SK-N-SH (cell line): ENCODE measurements at regions not wholly inside any gene's neighbourhood (a gene's known extent, or its start where the extent isn't known, plus 50 kb on each side); places are given as distances from the start of the nearest gene placed in this dataset.

Experiments used
- CTCF ChIA-PET: fragments of 300-600, 350-600 bp; formaldehyde crosslinking; extraction: SDS; loops from one replicate; lab custom pipeline; 2021; lab: Yijun Ruan, JAX
- POLR2A ChIA-PET: fragments of 350-600 bp; sonication (Branson Sonifier 250); formaldehyde crosslinking; extraction: SDS; loops from one replicate; lab custom pipeline; 2020; ENCODE audit warnings: antibody characterized with exemption, inconsistent platforms; lab: Yijun Ruan, JAX
- DNase-seq: peaks from one replicate; pipeline ENCODE4 v3.0.0; 2012
- H2AFZ ChIP-seq: fragments of 200-600 bp; sonication (generic); 2 replicates; pipeline ENCODE4 v1.8.1; 2016; ENCODE audit warnings: antibody characterized with exemption, mild to moderate bottlenecking, low read depth
- H3F3A ChIP-seq: fragments of 200-600 bp; sonication (generic); replicated peaks from 2 replicates; pipeline ENCODE3; 2016; ENCODE audit warnings: antibody characterized with exemption, mild to moderate bottlenecking; ENCODE audit not compliant: insufficient read depth
- H3K27ac ChIP-seq, 2 experiments: fragments of 200-500 bp in 1 of 2; fragments of 200-600 bp in 1 of 2; sonication (Bioruptor generic) in 1 of 2; sonication (generic), shearing (Covaris generic) in 1 of 2; 2 replicates each; pipeline versions ENCODE4 v1.5.1 to v1.6.1; 2014 to 2016; ENCODE audit warnings: low read depth in 2 of 2, inconsistent platforms in 1 of 2, low read length in 1 of 2, mild to moderate bottlenecking in 1 of 2, mixed read lengths in 1 of 2
- H3K27me3 ChIP-seq: fragments of 200-600 bp; sonication (generic), shearing (Covaris generic); 2 replicates; pipeline ENCODE4 v1.6.1; 2016; ENCODE audit warnings: mixed run types; ENCODE audit not compliant: insufficient read depth
- H3K36me3 ChIP-seq, 2 experiments: fragments of 200-500 bp in 1 of 2; fragments of 200-600 bp in 1 of 2; sonication (Bioruptor generic) in 1 of 2; sonication (generic) in 1 of 2; replicated peaks in 1 of 2; 2 replicates each; pipeline versions ENCODE3 to v1.5.1; 2014 to 2016; ENCODE audit warnings: low read length in 1 of 2, mild to moderate bottlenecking in 1 of 2; ENCODE audit not compliant: insufficient read depth in 2 of 2, control insufficient read depth in 1 of 2
- H3K4me1 ChIP-seq, 2 experiments: fragments of 200-500 bp in 1 of 2; fragments of 200-600 bp in 1 of 2; sonication (Bioruptor generic) in 1 of 2; sonication (generic), shearing (Covaris generic) in 1 of 2; 2 replicates each; pipeline versions ENCODE4 v1.5.1 to v1.6.1; 2014 to 2016; ENCODE audit warnings: low read depth in 1 of 2, low read length in 1 of 2, mixed run types in 1 of 2; ENCODE audit not compliant: insufficient read depth in 2 of 2, control insufficient read depth in 1 of 2
- H3K4me2 ChIP-seq: fragments of 200-600 bp; sonication (generic), shearing (Covaris generic); 2 replicates; pipeline ENCODE4 v1.6.1; 2017; ENCODE audit warnings: mixed run types
- H3K4me3 ChIP-seq, 2 experiments: fragments of 200-500 bp in 1 of 2; fragments of 200-600 bp in 1 of 2; sonication (Bioruptor generic) in 1 of 2; sonication (generic), shearing (Covaris generic) in 1 of 2; 2 replicates each; pipeline versions ENCODE4 v1.5.1 to v1.8.1; 2014 to 2016; ENCODE audit warnings: low read depth in 2 of 2, inconsistent platforms in 1 of 2, low read length in 1 of 2, mild to moderate bottlenecking in 1 of 2, mixed read lengths in 1 of 2, moderate library complexity in 1 of 2
- H3K79me2 ChIP-seq: fragments of 200-600 bp; sonication (generic); 2 replicates; pipeline ENCODE4 v1.8.1; 2017; ENCODE audit warnings: mild to moderate bottlenecking; ENCODE audit not compliant: insufficient read depth
- H3K9ac ChIP-seq: fragments of 200-600 bp; sonication (generic); 2 replicates; pipeline ENCODE4 v1.6.1; 2017; ENCODE audit warnings: mixed run types
- H3K9me2 ChIP-seq: fragments of 200-600 bp; sonication (generic); 2 replicates; pipeline ENCODE4 v1.6.1; 2017; ENCODE audit warnings: mixed run types
- H3K9me3 ChIP-seq: fragments of 200-600 bp; sonication (generic); 2 replicates; pipeline ENCODE4 v1.6.1; 2017; ENCODE audit warnings: mixed run types, mild to moderate bottlenecking, moderate library complexity
- H4K20me1 ChIP-seq: fragments of 200-600 bp; sonication (generic); 2 replicates; pipeline ENCODE4 v1.6.1; 2017; ENCODE audit warnings: mild to moderate bottlenecking, mixed run types; ENCODE audit not compliant: insufficient read depth
- CHD2 ChIP-seq: fragments of 150-350 bp; IDR thresholded peaks from 2 replicates; pipeline ENCODE4 v1.6.1; 2018; ENCODE audit warnings: low read length; ENCODE audit not compliant: partially characterized antibody
- ELF1 ChIP-seq: IDR thresholded peaks from 2 replicates; pipeline ENCODE4 v1.4.0; 2012
- FOSL2 ChIP-seq: IDR thresholded peaks from 2 replicates; pipeline ENCODE4 v1.4.0; 2012; ENCODE audit warnings: low read depth, mild to moderate bottlenecking, moderate library complexity, borderline replicate concordance
- FOXM1 ChIP-seq: IDR thresholded peaks from 2 replicates; pipeline ENCODE4 v1.4.0; 2012; ENCODE audit warnings: low read depth, mild to moderate bottlenecking
- GABPA ChIP-seq: IDR thresholded peaks from 2 replicates; pipeline ENCODE4 v1.4.0; 2012; ENCODE audit warnings: low read depth, mild to moderate bottlenecking
- GATA2 ChIP-seq: sonication (generic); formaldehyde crosslinking; IDR thresholded peaks from 2 replicates; pipeline ENCODE4 v1.5.0; 2020; ENCODE audit warnings: mild to moderate bottlenecking, missing genetic modification reagents
- JUND ChIP-seq: IDR thresholded peaks from 2 replicates; pipeline ENCODE4 v1.4.0; 2012
- NRF1 ChIP-seq: IDR thresholded peaks from 2 replicates; pipeline ENCODE4 v1.6.1; 2012; ENCODE audit warnings: low read depth, mild to moderate bottlenecking, low read length
- RAD21 ChIP-seq: IDR thresholded peaks from 2 replicates; pipeline ENCODE4 v1.6.1; 2012; ENCODE audit warnings: mild to moderate bottlenecking, low read length
- RCOR1 ChIP-seq: fragments of 150-350 bp; IDR thresholded peaks from 2 replicates; pipeline ENCODE4 v1.6.1; 2017; ENCODE audit warnings: antibody characterized with exemption, low read length
- RFX5 ChIP-seq: IDR thresholded peaks from 2 replicates; pipeline ENCODE4 v1.6.1; 2012; ENCODE audit warnings: mild to moderate bottlenecking, improper control_type of control experiment, low read length
- RXRA ChIP-seq: IDR thresholded peaks from 2 replicates; pipeline ENCODE4 v1.4.0; 2012; ENCODE audit warnings: low read depth, mild to moderate bottlenecking, borderline replicate concordance
- SIN3A ChIP-seq: IDR thresholded peaks from 2 replicates; pipeline ENCODE4 v1.6.1; 2012; ENCODE audit warnings: low read depth, mild to moderate bottlenecking, low read length, moderate library complexity, borderline replicate concordance
- SMC3 ChIP-seq: IDR thresholded peaks from 2 replicates; pipeline ENCODE4 v1.6.1; 2012; ENCODE audit warnings: low read depth, low read length, improper control_type of control experiment
- TAF1 ChIP-seq: IDR thresholded peaks from 2 replicates; pipeline ENCODE4 v1.6.1; 2012; ENCODE audit warnings: low read depth, mild to moderate bottlenecking, low read length, moderate library complexity, borderline replicate concordance
- TCF12 ChIP-seq: IDR thresholded peaks from 2 replicates; pipeline ENCODE4 v1.4.0; 2012
- YY1 ChIP-seq: IDR thresholded peaks from 2 replicates; pipeline ENCODE4 v1.4.0; 2012; ENCODE audit warnings: low read depth, mild to moderate bottlenecking
- WGBS: methylation state at CpG from one replicate; pipeline ENCODE4 v1.1.6; 2017; ENCODE audit warnings: low lambda C conversion rate; 5-methylcytosine and 5-hydroxymethylcytosine counted together
- TF ChIP-seq, protein P1 (sequence below): fragments of 150-350 bp; IDR thresholded peaks from 2 replicates; pipeline ENCODE4 v1.6.1; 2016; ENCODE audit warnings: mild to moderate bottlenecking, low read depth, low read length
- TF ChIP-seq, protein P2 (sequence below): fragments of 150-350 bp; IDR thresholded peaks from 2 replicates; pipeline ENCODE4 v1.6.1; 2017; ENCODE audit warnings: antibody characterized with exemption, low read length, low read depth, borderline replicate concordance
- TF ChIP-seq, protein P3 (sequence below): IDR thresholded peaks from 2 replicates; pipeline ENCODE4 v1.4.0; 2012; ENCODE audit warnings: low read depth, borderline replicate concordance
- TF ChIP-seq, protein P4 (sequence below): IDR thresholded peaks from 2 replicates; pipeline ENCODE4 v1.4.0; 2012; ENCODE audit warnings: low read depth, borderline replicate concordance

DNA sequence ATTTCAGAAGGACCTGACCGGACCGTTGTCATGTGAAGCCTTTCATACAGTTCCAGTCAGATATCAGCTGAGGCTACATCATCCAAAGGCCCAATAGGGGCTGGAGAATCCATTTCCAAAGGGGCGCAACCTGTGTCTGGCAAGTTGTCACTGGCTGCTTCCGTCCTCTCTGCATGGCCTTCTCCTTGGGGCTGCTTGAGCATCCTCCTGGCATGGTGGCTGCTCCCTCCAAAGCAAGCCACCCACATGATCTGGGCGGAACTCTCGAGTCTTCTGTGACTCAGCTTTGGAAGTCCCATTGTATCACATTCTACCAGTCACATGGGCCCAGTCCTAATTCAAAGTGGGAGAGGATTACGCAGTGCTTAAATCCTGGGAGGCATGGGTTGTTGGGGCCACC lies 207.0 kb upstream of the SHH start (continued):
- no peak for TF ChIP-seq RFX5
- TF ChIP-seq CHD2, result no peak
- TF ChIP-seq FOXM1, result no peak
- no peak for TF ChIP-seq RCOR1

DNA sequence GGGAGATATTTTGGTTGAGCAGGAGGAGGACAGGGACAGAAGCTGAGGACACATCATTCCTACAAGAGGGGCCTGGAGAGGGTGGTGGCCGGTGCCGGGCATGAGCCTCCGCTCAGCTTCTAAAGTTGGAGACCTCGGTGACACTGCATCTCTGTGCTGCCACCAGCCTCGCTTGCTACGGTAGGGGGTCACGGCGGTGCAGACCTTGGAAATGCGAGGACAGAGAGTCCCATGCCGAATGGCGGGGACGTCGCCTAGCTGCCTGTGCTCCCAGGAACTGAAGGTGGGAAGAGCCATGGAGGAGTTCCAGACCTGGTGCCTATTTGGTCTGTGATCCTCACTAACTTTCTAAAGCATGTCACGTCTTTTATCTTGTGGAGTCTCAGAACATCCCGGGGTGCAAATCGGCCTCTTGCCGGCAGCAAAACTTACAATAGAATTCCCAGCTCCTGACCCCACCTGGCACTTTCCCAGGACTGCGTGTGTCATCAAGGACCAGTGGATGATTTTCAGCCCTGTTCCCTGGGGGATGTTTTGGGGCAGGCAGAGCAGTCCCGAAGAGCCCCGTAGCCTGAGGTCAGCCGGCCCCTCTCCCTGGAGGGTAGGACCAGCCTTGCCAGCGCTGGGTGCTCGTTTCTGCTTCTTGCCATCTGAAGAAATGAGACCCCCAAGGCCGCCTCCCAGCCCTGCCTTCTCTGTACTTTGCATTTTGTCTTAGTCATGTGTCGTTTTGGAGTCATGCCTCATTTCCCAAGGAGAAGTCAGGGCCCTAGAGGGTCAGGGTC lies 205.8 kb upstream of the SHH start:
- Histone ChIP-seq H3F3A (no peaks in the 10 kb centered on the region), H3K4me1 (no peaks in the 10 kb centered on the region), H3K79me2 (no peaks in the 10 kb centered on the region), H3K36me3 (no peaks in the 10 kb centered on the region), H3K9me3 (no peaks in the 10 kb centered on the region), H3K9ac (no peak overlapping the region), H3K4me2 (no peak overlapping the region), H3K9me2 (no peaks in the 10 kb centered on the region), H4K20me1 (no peaks in the 10 kb centered on the region), H3K27me3 (peaks cover 68% of the 10 kb centered on the region), H2AFZ (no peak overlapping the region), H3K4me3 (no peak overlapping the region), H3K27ac (no peak overlapping the region)
- WGBS, result 4% methylated on average over 25 of the region's 25 CpGs
- TF ChIP-seq FOSL2 (no peak), ELF1 (no peak), GATA2 (no peak), FOXM1 (no peak), TAF1 (no peak), RAD21 (no peak), RXRA (no peak), YY1 (no peak), RCOR1 (no peak), JUND (no peak), NRF1 (no peak), SIN3A (no peak), RFX5 (no peak), SMC3 (no peak), GABPA (no peak), TCF12 (no peak)
- TF ChIP-seq, protein P1, sequence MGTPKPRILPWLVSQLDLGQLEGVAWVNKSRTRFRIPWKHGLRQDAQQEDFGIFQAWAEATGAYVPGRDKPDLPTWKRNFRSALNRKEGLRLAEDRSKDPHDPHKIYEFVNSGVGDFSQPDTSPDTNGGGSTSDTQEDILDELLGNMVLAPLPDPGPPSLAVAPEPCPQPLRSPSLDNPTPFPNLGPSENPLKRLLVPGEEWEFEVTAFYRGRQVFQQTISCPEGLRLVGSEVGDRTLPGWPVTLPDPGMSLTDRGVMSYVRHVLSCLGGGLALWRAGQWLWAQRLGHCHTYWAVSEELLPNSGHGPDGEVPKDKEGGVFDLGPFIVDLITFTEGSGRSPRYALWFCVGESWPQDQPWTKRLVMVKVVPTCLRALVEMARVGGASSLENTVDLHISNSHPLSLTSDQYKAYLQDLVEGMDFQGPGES, result no peak
- TF ChIP-seq, protein P2, sequence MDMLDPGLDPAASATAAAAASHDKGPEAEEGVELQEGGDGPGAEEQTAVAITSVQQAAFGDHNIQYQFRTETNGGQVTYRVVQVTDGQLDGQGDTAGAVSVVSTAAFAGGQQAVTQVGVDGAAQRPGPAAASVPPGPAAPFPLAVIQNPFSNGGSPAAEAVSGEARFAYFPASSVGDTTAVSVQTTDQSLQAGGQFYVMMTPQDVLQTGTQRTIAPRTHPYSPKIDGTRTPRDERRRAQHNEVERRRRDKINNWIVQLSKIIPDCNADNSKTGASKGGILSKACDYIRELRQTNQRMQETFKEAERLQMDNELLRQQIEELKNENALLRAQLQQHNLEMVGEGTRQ, result no peak
- TF ChIP-seq, protein P3, sequence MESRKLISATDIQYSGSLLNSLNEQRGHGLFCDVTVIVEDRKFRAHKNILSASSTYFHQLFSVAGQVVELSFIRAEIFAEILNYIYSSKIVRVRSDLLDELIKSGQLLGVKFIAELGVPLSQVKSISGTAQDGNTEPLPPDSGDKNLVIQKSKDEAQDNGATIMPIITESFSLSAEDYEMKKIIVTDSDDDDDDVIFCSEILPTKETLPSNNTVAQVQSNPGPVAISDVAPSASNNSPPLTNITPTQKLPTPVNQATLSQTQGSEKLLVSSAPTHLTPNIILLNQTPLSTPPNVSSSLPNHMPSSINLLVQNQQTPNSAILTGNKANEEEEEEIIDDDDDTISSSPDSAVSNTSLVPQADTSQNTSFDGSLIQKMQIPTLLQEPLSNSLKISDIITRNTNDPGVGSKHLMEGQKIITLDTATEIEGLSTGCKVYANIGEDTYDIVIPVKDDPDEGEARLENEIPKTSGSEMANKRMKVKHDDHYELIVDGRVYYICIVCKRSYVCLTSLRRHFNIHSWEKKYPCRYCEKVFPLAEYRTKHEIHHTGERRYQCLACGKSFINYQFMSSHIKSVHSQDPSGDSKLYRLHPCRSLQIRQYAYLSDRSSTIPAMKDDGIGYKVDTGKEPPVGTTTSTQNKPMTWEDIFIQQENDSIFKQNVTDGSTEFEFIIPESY, result no peak
- TF ChIP-seq, protein P4, sequence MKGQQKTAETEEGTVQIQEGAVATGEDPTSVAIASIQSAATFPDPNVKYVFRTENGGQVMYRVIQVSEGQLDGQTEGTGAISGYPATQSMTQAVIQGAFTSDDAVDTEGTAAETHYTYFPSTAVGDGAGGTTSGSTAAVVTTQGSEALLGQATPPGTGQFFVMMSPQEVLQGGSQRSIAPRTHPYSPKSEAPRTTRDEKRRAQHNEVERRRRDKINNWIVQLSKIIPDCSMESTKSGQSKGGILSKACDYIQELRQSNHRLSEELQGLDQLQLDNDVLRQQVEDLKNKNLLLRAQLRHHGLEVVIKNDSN, result no peak
- no peak for DNase-seq
- POLR2A ChIA-PET, result no interaction called here
- CTCF ChIA-PET, result interaction anchor here (1.0 kb wide), 1 partner anchor 10 kb away, joined by 3 read pairs; no protein-coding TSS in a partner anchor
